Stimulated activated CD8-positive, alpha-beta memory T cell treated with anti-CD3 and anti-CD28 coated beads, Interleukin-4, amount 100 ng/mL, for 4 hours (primary cell): ENCODE measurements at regions not wholly inside any gene's neighbourhood (a gene's known extent, or its start where the extent isn't known, plus 50 kb on each side); places are given as distances from the start of the nearest gene placed in this dataset.
"Not testable (repeated sequence)": the region's sequence is repeated elsewhere in the genome, so short reads cannot be mapped to it uniquely, and the experiment has no call there.

Source experiments
- DNase-seq, 2 donors: peaks; one replicate each; pipeline ENCODE4 v3.0.0-alpha.2; 2020; ENCODE audit warnings: low read depth in 2 of 2, low spot score in 1 of 2

DNA sequence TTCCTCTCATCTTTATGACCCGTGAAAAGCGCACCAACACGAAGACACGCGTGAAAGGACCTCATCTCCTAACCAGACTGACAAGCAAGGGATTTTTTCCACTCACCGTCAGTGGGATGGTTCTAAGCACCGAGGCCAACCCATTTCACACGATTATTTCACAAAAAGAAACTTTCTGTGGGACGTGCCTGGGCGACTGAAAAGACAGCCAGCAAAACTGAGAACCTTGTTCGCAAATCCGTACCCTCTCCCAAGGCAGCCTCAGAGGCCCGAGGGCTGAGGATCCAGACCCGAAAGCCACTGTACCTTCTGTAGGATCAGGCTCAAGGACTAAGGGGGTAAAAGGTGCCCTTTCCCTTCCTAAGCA lies 84.9 kb upstream of the METTL9 start:
- DNase-seq, result not testable (repeated sequence)

DNA sequence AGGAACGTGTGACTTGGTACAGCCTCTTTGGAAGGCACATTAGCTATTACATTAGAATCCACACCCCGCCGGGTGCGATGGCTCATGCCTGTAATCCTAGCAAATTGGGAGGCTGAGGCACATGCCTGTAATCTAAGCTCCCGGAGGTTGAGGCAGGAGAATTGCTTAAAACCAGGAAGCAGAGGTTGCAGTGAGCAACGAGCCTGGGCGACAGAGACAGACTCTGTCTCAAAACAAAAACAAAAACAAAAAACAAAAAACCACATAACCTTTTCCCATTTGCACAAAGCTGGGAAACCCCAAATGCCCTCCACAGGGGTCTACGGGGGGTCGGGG lies 82.7 kb upstream of the METTL9 start:
- not testable (repeated sequence) for DNase-seq

DNA sequence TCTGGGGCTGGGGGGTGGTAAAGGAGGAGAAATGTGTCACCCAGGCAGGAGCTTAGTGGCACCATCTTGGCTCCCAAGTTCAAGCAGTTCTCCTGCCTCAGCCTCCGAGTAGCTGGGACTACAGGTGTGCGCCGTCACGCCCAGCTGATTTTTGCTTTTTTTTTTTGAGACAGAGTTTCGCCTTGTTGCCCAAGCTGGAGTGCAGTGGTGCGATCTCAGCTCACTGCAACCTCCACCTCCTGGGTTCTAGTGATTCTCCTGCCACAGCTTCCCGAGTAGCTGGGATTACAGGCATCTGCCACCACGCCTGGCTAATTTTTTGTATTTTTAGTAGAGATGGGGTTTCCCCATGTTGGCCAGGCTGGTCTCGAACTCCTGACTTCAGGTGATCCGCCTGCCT lies 82.1 kb upstream of the METTL9 start:
- DNase-seq, result not testable (repeated sequence)

DNA sequence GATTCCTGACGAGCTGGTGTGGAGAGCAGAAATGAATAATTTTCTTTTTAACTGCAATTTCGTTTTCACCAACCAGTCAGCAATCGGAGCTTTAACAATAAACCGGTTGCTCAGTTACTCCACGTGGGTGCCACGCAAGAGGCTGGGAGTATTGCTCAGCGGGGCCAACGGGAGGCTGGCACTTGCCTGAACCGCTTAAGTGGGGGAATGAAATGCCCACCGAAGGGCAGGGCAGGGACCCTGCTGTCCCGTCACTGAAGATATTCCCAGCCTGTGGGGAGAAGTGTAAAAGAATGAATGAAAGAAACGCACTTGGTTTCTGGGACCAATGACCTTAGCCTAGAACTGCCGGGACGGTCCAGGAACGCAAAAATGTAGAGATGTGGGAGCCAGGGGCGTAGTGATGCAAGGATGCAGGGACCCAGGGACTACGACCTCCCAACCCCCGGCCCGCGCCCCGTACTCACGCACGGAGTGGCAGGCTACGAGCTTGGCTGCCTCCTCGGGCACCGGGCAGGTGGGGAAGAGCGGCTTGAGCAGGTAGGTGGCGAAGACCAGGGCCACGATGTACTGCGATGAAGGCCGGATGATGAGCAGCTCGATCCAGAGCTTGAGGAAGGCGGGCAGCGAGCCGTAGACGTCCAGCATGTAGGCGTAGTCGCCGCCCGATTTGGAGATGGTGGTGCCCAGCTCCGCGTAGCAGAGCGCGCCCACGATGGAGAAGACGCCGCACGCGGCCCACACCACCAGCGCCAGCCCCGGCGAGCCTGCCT lies 79.8 kb upstream of the METTL9 start:
- not testable (repeated sequence) for DNase-seq

DNA sequence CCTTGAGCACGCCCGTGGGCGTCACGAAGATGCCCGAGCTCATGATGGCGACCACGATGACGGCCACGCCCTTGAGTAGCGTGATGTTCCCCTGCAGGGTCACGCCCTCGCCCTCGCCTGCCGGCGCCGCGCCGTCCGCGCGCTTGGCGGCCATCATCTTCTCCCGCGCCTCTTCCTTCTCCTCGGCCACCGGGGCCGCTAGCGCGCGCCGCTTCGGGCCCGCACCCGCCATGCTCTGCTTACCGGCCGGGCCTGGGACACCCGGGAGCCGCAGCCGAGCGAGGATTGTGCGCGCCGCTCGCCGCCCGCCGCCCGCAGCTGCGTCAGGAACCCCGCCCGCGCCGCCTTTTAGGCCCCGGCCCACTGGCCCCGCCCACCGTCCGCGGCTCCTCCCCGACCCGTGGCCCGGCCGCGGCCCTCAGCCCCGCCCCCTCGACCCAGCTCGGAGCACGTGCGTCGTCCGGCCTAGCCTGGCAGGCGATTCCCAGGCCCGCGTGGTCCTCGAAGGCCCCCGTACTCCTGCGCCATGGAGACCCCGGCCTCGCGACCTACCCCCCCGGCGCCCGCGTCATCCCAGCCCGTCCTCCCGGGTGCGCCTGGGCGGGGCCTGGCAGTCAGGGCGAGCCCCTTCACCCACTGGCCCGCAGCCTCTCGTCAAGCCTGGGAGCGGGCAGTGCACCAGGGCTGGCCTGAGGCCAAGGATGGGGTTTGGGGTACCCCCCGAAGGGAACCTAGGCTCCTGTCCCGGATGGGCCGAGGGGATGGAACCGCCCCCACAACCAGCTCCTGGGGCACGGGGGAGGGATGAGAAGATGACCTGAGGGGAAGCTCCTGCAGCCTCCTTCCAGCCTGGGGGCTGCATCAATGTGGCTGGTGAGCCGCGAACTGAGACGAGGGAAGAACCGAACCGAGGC lies 79.0 kb upstream of the METTL9 start:
- DNase-seq, result peak; percentile 94 to 98

DNA sequence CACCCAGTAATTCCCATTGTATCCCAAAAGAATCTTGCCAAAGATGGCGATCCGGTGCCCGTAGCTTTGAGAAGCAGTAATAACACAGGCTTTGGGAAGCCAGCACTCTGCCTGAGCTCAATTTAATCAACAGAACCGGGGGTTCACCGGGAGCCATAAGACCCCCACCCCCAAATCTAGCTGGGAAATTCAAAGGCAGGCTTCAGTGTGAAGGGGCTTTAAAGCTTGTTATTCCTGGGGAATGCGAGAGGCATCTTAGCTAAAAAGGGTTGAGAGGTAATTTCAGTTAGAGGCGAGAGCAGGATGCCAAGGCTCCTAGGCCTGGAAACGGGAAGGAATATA lies 78.4 kb upstream of the METTL9 start:
- not testable (repeated sequence) for DNase-seq

DNA sequence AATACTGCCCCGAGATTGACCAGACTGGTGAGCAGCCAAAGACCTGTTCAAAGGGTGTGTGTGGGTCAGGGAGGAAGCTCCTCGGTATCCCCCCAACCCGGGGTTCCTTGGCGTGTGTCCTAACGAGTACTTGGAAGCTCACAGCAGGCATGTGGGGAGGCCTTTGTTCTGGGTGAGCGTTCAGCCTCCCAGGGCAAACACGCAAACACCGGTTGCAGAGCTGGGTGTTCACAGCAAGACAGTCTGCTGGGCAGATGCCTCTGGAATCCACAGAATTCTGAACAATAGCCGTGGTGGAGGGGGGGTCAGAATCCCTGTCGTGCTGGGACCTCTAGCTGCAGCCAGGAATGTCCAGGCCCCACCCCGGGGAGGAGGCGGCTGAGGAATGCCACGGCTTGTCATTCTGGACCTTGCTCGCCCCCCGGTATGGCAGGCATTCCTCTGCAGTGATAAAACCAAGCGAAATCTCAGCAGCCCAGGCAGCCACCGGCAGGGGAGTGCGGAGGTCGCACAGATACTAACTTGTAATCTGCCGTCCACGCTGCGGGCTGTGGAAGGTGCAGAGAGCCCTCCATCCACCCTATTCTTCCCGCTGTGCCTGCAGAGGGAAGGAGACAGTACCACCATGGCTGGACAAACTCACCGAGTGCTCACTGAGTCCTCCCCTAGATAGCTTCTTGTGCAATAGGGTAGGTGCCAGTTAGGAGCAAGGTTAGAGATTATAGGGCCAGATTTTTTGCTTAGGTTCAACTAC lies 77.8 kb upstream of the METTL9 start:
- not testable (repeated sequence) for DNase-seq

DNA sequence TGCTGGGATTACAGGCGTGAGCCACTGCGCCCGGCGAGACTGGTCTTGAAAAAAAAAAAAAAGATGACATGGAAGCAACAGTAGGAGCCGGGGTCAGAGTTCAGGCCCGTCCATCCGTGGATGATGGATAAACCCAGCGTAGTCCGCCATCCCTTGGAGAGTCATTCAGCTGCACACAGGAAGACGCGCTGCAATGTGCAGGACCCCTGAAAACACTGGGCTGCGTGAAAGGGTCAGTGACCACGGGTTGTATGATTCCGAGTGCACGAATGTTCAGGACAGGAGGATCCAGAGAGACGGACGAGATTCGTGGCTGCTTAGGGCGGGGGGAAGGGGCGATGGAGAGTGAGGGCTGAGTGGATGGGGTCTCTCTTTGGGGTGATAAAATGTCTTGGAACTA lies 76.5 kb upstream of the METTL9 start:
- DNase-seq, result not testable (repeated sequence)

DNA sequence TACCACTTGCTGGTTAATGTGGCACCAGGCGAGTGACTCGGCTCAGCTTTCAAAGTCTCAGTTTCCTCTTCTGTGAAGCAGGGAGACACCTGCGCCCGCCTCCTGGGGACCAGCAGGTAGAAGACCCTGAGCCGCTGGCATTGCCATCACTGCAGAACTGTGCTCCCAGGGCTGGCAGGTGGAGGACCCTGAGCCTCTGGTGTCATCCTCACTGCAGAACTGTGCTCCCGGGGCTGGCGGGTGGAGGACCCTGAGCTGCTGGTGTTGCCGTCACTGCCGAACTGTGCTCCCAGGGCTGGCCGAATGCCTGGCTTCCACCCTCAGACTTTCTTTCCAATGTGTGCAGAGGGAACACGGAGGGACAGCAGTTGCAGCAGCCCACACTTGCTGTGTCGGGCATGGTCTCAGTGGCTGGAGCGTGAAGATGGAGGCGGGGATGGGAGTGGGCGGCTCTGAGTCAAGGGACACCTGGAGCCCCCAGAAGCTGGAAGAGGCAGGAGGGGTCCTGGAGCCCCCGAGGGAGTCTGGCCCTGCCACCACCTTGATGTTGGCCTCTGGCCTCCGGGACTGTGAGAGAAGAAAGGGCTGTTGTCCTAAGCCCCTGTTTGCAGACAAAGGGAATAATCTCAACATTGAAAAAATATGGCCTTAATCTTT lies 75.8 kb upstream of the METTL9 start:
- no peak for DNase-seq

DNA sequence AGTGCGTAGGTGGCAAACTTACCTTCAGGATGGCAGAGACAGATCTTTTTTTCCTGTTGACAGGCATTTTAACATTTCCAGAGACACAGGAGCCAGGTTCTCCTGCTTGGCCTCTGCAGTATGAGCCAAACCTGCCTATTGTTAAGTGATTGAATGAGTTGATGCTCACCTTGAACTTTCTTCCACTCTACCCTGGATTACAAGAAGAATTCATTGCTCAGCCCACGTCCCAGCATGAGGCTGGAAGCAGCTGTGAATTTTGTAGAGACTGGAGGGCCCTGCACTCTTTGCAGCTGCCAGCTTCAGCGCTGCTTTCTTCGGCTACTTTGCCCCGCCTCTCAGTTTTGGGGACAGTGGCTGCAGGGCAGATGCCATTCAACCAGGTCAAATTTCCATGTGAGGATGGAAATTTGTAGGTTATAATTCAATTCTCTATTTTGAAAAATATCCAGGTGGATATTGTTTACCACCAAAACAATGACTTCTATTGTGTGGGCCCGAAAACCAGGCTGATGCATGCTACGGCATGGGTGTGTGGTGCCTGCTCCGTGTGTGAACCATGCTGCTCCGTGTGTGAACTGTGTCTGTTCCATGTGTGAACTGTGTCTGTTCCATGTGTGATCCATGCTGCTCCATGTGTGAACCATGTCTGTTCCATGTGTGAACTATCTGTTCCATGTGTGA lies 75.2 kb upstream of the METTL9 start:
- no peak for DNase-seq

DNA sequence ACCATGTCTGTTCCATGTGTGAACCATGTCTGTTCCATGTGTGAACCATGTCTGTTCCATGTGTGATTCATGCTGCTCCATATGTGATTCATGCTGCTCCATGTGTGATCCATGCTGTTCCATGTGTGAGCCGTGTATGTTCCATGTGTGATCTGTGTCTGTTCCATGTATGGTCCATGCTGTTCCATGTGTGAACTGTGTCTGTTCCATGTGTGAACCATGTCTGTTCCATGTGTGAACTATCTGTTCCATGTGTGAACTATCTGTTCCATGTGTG lies 74.7 kb upstream of the METTL9 start:
- DNase-seq, result not testable (repeated sequence)

DNA sequence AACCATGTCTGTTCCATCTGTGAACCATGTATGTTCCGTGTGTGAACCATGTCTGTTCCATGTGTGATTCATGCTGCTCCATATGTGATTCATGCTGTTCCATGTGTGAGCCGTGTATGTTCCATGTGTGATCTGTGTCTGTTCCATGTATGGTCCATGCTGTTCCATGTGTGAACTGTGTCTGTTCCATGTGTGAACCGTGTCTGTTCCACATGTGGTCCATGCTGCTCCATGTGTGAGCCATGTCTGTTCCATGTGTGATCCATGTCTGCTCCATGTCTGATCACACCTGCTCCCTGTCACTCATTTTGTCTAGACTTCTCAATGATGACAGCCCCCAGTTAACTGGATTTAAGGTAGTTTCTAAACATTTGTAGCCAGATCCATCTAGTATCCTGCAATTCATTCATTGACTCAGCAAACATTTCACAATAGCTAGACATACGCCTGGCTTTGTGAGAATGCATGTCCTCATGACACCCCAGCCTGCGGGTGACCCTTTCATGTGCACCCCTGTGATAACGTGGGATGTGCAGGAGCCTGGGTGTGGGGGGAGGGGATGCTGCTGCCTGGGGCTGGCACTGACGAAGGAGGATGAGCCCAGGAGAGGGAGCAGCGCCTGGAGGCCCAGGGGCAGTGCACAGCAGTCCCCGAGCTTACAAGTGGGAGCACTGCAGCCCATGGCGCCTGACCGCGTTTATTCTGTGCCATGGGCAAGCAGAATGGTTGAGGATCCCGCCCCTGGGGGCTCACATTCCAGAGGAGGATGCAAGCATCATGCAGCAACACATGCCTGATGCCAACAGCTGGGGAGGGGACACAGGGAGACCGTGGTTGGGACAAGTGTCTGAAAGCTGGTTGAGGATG lies 74.1 kb upstream of the METTL9 start:
- DNase-seq, result not testable (repeated sequence)

DNA sequence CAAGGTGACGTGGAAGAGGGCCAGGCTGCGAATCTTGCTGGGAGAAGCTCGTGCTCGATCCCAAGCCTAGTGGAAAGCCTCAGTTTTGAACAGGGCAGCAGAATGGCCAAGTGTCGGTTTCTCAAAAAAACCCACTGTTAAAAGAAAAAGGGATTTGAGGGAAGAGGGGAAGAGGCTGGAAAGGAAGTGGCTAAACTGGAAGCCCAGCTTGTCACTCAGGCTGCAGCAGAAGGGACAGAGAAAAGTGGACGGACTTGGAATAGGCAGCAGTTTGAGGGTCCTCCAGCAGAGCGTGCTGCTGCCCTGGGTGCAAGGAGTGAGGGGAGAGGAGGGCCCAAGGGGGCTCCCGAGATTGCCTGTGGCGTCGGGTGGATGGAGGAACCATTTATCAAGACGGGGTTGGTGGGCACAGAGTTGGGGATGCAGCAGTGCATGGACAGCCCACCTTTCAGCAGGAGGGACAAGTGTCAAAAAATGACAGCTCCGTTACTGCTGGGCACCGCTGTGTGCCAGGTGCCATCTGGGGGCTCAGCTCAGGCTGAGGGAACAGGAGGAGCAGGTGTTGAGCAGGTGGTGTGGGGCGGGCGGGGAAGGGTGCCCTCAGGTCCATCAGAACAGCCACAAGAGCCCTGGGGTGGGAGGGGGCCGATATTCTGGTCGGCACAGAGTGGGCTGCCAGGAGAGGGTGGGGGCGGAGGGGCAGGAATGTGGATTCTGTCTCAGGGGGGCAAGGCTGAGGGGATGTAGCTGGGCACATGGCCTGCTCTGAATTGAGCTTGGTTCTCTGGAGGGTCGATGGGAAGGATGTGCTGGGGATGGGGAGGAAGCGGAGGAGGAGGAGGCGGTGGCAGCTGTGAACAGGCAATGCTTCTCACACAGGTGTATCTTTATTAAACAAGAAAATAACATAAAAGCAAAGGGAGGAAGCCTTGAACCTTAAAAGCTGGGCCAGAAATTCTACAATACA lies 73.1 kb upstream of the METTL9 start:
- DNase-seq, result not testable (repeated sequence)

DNA sequence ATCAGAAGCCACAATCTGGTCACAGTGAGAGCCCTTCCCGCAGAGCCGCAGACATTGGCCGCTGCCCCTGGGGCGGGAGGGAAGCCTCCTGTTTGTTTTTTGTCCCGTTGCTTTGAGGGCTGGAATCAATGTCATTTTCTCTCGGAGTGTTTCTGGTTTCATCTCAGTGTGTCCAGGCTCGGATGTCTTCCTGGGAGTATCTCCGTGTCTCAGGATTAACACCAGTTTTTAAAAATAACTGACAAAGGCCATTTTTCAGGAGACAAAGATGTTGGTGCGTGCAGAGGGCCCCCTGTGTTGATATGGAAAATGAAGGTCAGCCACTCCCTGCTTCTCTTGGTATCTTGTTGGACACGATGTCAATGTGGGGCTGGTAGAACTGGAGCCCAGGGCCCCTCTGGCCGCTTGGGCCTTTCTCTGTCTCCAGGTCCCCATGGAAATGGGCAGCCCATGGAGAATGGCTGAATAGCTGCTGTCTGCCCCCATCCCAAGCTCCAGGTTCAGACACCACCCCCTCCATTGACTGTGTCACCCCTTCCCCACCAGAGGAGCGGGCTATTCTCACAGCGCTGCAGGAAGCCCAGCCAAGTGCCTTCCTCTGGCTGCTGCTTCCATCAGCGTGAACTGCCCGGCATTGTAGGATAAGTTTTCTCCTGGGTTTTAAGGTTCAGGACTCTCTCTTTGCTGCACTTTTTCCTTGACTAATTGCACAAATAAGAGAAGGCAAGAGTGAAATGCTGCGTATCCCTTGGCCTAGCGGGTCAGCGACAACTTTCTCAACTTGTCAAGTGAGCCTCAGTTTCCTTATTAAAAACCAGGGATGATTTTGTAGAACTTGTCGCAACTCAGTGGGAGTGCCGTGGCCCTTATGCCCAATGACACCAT lies 72.2 kb upstream of the METTL9 start:
- DNase-seq, result no peak

DNA sequence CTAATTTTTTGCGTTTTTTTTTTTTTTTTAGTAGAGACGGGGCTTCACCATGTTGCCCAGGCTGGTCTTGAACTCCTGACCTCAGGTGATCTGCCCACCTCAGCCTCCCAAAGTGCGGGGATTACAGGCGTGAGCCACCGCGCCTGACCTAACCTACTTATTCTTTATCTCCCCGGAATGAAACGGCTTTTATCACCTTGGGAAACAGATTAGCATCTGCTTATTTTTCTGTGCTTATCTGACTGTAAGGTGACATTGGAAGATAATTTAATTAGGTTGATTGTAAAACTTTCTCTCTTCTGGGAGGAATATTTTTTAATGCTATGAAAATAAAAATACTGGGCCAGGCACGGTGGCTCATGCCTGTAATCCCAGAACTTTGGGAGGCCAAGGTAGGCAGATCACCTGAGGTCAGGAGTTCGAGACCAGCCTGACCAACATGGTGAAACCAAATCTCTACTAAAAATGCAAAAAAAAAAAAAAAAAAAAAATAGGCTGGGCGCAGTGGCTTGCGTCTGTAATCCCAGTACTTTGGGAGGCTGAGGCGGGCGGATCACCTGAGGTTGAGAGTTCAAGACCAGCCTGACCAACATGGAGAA lies 70.2 kb upstream of the METTL9 start:
- not testable (repeated sequence) for DNase-seq

DNA sequence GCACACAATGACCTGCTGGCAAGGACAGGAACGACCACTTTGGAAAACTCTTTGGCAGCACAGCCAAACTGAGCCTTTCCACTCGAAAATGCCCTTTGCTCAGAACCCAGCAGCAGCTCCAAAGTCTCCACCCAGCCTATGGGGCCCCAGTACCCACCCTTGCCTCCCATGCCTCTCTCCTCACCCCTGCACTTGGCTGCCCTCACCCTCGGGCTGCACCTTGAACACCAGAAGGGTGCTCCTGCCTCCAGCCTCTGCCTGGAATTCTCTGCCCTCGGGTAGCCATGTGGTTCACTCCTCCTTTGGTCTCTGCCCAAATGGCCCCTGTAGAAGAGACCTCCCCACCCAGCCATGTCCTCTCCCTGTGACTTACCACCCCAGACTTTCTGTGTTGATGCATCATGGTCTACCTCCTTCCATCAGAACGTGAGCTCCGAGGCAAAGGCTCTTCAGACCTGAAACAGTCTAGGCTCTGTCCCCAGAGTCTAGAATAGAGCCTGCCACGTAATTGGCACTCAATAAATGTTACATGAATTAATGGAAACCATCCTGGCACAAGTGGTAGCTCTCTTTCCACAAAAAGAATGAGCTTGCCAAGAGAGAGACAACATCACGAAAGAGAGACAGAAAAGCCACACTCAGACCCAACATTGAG lies 68.5 kb upstream of the METTL9 start:
- DNase-seq, result not testable (repeated sequence)

DNA sequence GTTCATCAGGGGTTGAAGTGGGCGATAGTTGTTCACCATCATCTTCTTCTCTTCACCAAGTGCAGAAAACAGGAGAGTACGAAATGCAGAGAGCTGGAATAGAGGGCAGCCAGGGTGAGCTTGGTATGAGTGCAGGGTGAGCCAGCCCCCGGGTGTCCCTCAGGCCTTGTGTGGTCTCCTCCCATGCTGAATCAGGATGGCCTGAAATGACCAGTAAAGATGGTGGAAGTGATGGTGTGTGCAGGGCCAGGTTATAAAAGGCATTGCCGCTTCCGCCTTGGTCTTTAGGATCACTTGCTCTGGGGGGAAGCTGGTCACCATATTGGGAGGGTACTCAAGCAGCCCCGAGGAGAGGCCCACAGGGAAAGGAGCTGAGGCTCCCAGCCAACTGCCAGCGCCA lies 66.4 kb upstream of the METTL9 start:
- DNase-seq, result not testable (repeated sequence)
